ENCODE measurements at regions not wholly inside any gene's neighbourhood (a gene's known extent, or its start where the extent isn't known, plus 50 kb on each side); places are given as distances from the start of the nearest gene placed in this dataset.

- DNase-seq (ENCODE audit: low read depth, low spot score) (no peak), ATAC-seq (no peak)
- H3K9me3 ChIP-seq (ENCODE audit: control insufficient read depth, insufficient read depth, low read depth, low read length): no peaks in the 10 kb centered on the region
- no peaks in the 10 kb centered on the region for H3K36me3 ChIP-seq (ENCODE audit: control insufficient read depth, insufficient read depth, low read length)
- TF ChIP-seq POLR2AphosphoS5 (IDR thresholded peaks at IDR 0.05; ENCODE audit: low read depth, low read length): no peak
- no peak overlapping the region for H3K27ac ChIP-seq (ENCODE audit: low read length)
- intact Hi-C loops (cut with micrococcal nuclease; ENCODE audit: unreplicated experiment): no loop called here
- BruUV-seq (replicated peaks): no TSS peak
- no peaks in the 10 kb centered on the region for H3K4me1 ChIP-seq (ENCODE audit: control insufficient read depth, insufficient read depth, low read length)
- in situ Hi-C loops (cut with HindIII; ENCODE audit: low pct_unique_long_range_greater_than_20kb, low sequenced_read_pairs): no loop called here
- H3K4me3 ChIP-seq (ENCODE audit: low read depth in 2 of 2, low read length in 2 of 2): no peak overlapping the region
- no peaks in the 10 kb centered on the region for H3K27me3 ChIP-seq (ENCODE audit: control insufficient read depth, insufficient read depth, low read length)
- CTCF ChIA-PET: no interaction called here
- POLR2A ChIA-PET: no interaction called here
Measured at GRCh38 chr18:43213816-43214215, 63.5 kb downstream of the SYT4 start.

- intact Hi-C loops (cut with micrococcal nuclease; ENCODE audit: unreplicated experiment): no loop called here
- BruUV-seq (replicated peaks): no TSS peak
- ChIA-PET POLR2A (no interaction called here), CTCF (no interaction called here)
- TF ChIP-seq CTCF (IDR thresholded peaks at IDR 0.05) (no peak), POLR2AphosphoS5 (IDR thresholded peaks at IDR 0.05; ENCODE audit: low read depth, low read length) (no peak), REST (IDR thresholded peaks at IDR 0.05; ENCODE audit: insufficient read depth in 1 of 2, low read depth in 2 of 2, low read length in 1 of 2) (no peak), TCF7L2 (IDR thresholded peaks at IDR 0.05; ENCODE audit: low read depth, low read length) (no peak), SIN3A (IDR thresholded peaks at IDR 0.05; ENCODE audit: borderline replicate concordance, insufficient read depth, low read depth, low read length) (no peak)
- Histone ChIP-seq H3K27ac (ENCODE audit: low read length) (no peak overlapping the region), H3K9me3 (ENCODE audit: control insufficient read depth, insufficient read depth, low read depth, low read length) (no peaks in the 10 kb centered on the region), H3K4me3 (ENCODE audit: low read depth in 2 of 2, low read length in 2 of 2) (no peak overlapping the region), H3K27me3 (ENCODE audit: control insufficient read depth, insufficient read depth, low read length) (no peaks in the 10 kb centered on the region), H3K4me1 (ENCODE audit: control insufficient read depth, insufficient read depth, low read length) (no peaks in the 10 kb centered on the region), H3K36me3 (ENCODE audit: control insufficient read depth, insufficient read depth, low read length) (no peaks in the 10 kb centered on the region)
- ATAC-seq (no peak), DNase-seq (ENCODE audit: low read depth, low spot score) (no peak)
- in situ Hi-C loops (cut with HindIII; ENCODE audit: low pct_unique_long_range_greater_than_20kb, low sequenced_read_pairs): no loop called here
Measured at GRCh38 chr18:43211059-43211458, 66.2 kb downstream of the SYT4 start.

GRCh38 chr18:43195421-43195820 is 79.9 kb upstream of the RIT2 start:
- TF ChIP-seq CTCF (IDR thresholded peaks at IDR 0.05) (no peak), TCF7L2 (IDR thresholded peaks at IDR 0.05; ENCODE audit: low read depth, low read length) (no peak), SIN3A (IDR thresholded peaks at IDR 0.05; ENCODE audit: borderline replicate concordance, insufficient read depth, low read depth, low read length) (no peak), REST (IDR thresholded peaks at IDR 0.05; ENCODE audit: insufficient read depth in 1 of 2, low read depth in 2 of 2, low read length in 1 of 2) (no peak), POLR2AphosphoS5 (IDR thresholded peaks at IDR 0.05; ENCODE audit: low read depth, low read length) (no peak)
- H3K4me1 ChIP-seq (ENCODE audit: control insufficient read depth, insufficient read depth, low read length): no peaks in the 10 kb centered on the region
- no peaks in the 10 kb centered on the region for H3K36me3 ChIP-seq (ENCODE audit: control insufficient read depth, insufficient read depth, low read length)
- CTCF ChIA-PET: no interaction called here
- in situ Hi-C loops (cut with HindIII; ENCODE audit: low pct_unique_long_range_greater_than_20kb, low sequenced_read_pairs) (no loop called here), intact Hi-C loops (cut with micrococcal nuclease; ENCODE audit: unreplicated experiment) (no loop called here)
- no peak overlapping the region for H3K27ac ChIP-seq (ENCODE audit: low read length)
- H3K27me3 ChIP-seq (ENCODE audit: control insufficient read depth, insufficient read depth, low read length): no peaks in the 10 kb centered on the region
- H3K9me3 ChIP-seq (ENCODE audit: control insufficient read depth, insufficient read depth, low read depth, low read length): no peaks in the 10 kb centered on the region
- BruUV-seq (replicated peaks): no TSS peak
- no peak overlapping the region for H3K4me3 ChIP-seq (ENCODE audit: low read depth in 2 of 2, low read length in 2 of 2)
- DNase-seq (ENCODE audit: low read depth, low spot score): no peak
- ATAC-seq: no peak
- POLR2A ChIA-PET: no interaction called here
